OCI-LY3 (cell line): ENCODE measurements at regions not wholly inside any gene's neighbourhood (a gene's known extent, or its start where the extent isn't known, plus 50 kb on each side); places are given as distances from the start of the nearest gene placed in this dataset.
"Not testable (repeated sequence)": the region's sequence is repeated elsewhere in the genome, so short reads cannot be mapped to it uniquely, and the experiment has no call there.

Source experiments
- H2AFZ ChIP-seq: fragments of 200-600, 300-600 bp; shearing (Covaris generic); 2 replicates; pipeline ENCODE4 v1.6.0; 2014; ENCODE audit warnings: antibody characterized with exemption, low read depth, low read length
- H3K27ac ChIP-seq: fragments of 200-600, 300-600 bp; sonication (generic); 2 replicates; pipeline ENCODE4 v1.5.1; 2014; ENCODE audit warnings: mild to moderate bottlenecking, low read length, moderate library complexity, mixed read lengths
- H3K27me3 ChIP-seq: fragments of 200-600, 300-600 bp; sonication (generic); 2 replicates; pipeline ENCODE4 v1.6.1; 2014; ENCODE audit warnings: low read depth, low read length, mixed read lengths
- H3K36me3 ChIP-seq: fragments of 200-600, 300-600 bp; sonication (generic); replicated peaks from 2 replicates; pipeline ENCODE3; 2014; ENCODE audit warnings: low read depth, low read length, mixed read lengths
- H3K4me1 ChIP-seq: fragments of 300-600, 200-600 bp; sonication (generic); 2 replicates; pipeline ENCODE4 v1.6.1; 2014; ENCODE audit warnings: low read length, mixed read lengths
- H3K4me2 ChIP-seq: fragments of 200-600, 300-600 bp; sonication (generic); 2 replicates; pipeline ENCODE4 v1.6.1; 2014; ENCODE audit warnings: low read length, mixed read lengths
- H3K4me3 ChIP-seq: fragments of 300-600, 200-600 bp; sonication (generic); 2 replicates; pipeline ENCODE4 v1.5.1; 2014; ENCODE audit warnings: antibody characterized with exemption, mild to moderate bottlenecking, low read length, moderate library complexity
- H3K79me2 ChIP-seq: fragments of 300-600, 200-600 bp; shearing (Covaris generic); 2 replicates; pipeline ENCODE4 v1.6.1; 2014; ENCODE audit warnings: mild to moderate bottlenecking, low read length, mixed read lengths
- H3K9ac ChIP-seq: fragments of 300-600, 200-600 bp; shearing (Covaris generic); 2 replicates; pipeline ENCODE4 v1.6.0; 2014; ENCODE audit warnings: mild to moderate bottlenecking, low read length, moderate library complexity
- H3K9me3 ChIP-seq: fragments of 200-600, 300-600 bp; shearing (Covaris generic); 2 replicates; pipeline ENCODE4 v1.6.1; 2014; ENCODE audit warnings: low read length, mixed read lengths; ENCODE audit not compliant: insufficient read depth
- H4K20me1 ChIP-seq: fragments of 200-600, 300-600 bp; sonication (generic); 2 replicates; pipeline ENCODE4 v1.6.1; 2016; ENCODE audit warnings: low read length, mixed read lengths; ENCODE audit not compliant: insufficient read depth
- EZH2phosphoT487 ChIP-seq: fragments of 200-600 bp; shearing (Covaris generic); IDR thresholded peaks from 2 replicates; pipeline ENCODE4 v1.6.1; 2018; ENCODE audit warnings: antibody characterized with exemption, mixed run types, low read depth
- TF ChIP-seq, protein P1 (sequence below): fragments of 200-600, 300-600 bp; sonication (generic); IDR thresholded peaks from 2 replicates; pipeline ENCODE4 v1.5.1; 2014; ENCODE audit warnings: antibody characterized with exemption, low read length, low read depth

DNA sequence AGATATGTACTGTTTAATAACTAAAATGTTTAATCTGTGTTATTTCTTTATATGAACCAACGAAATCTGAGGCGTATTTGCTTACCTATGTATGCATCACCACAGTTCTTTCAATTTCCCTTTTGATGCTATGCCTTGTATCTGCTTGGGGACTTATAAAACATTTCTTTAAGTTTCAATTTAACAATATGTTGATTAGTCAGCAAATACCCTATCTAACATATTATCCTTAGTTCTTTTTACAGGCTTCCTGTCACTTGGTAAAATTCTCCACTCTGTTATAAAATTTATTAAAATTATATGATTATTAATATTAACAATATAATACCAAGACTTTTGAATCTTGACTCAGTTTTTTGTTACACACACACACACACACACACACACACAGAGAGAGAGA, 174.3 kb downstream of the CPS1 start:
- H3K4me3 ChIP-seq, result no peak overlapping the region
- H4K20me1 ChIP-seq, result no peaks in the 10 kb centered on the region
- H3K36me3 ChIP-seq, result no peaks in the 10 kb centered on the region
- no peak overlapping the region for H3K27ac ChIP-seq
- H3K9me3 ChIP-seq, result no peaks in the 10 kb centered on the region
- no peaks in the 10 kb centered on the region for H3K4me1 ChIP-seq
- H2AFZ ChIP-seq, result no peak overlapping the region
- H3K4me2 ChIP-seq, result no peak overlapping the region
- H3K27me3 ChIP-seq, result no peaks in the 10 kb centered on the region
- H3K9ac ChIP-seq, result no peak overlapping the region
- TF ChIP-seq, protein P1, sequence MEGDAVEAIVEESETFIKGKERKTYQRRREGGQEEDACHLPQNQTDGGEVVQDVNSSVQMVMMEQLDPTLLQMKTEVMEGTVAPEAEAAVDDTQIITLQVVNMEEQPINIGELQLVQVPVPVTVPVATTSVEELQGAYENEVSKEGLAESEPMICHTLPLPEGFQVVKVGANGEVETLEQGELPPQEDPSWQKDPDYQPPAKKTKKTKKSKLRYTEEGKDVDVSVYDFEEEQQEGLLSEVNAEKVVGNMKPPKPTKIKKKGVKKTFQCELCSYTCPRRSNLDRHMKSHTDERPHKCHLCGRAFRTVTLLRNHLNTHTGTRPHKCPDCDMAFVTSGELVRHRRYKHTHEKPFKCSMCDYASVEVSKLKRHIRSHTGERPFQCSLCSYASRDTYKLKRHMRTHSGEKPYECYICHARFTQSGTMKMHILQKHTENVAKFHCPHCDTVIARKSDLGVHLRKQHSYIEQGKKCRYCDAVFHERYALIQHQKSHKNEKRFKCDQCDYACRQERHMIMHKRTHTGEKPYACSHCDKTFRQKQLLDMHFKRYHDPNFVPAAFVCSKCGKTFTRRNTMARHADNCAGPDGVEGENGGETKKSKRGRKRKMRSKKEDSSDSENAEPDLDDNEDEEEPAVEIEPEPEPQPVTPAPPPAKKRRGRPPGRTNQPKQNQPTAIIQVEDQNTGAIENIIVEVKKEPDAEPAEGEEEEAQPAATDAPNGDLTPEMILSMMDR, result no peak
- no peak for TF ChIP-seq EZH2phosphoT487
- no peaks in the 10 kb centered on the region for H3K79me2 ChIP-seq

DNA sequence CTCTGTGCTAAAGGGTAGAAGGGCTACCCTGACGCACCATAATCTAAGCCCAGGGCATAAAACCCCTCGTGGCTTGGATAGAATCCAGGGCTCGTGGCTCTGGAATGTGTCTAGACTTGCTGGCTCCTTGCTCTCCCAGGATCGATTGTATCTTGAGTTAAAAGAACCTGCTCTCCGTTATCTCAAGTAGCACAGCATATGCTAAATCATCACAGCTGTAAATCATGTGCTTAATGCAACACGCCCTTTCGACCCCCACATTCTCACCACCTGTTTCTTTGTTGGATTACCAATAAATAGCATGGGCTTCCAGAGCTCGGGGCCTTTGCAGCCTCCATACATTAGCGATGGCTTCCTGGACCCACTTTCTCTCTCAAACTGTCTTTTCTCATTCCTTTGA, 190.4 kb downstream of the CPS1 start:
- H3K79me2 ChIP-seq, H3K27me3 ChIP-seq, H2AFZ ChIP-seq, H3K9ac ChIP-seq, H3K4me3 ChIP-seq, H3K4me2 ChIP-seq, H3K27ac ChIP-seq, H3K36me3 ChIP-seq, H3K9me3 ChIP-seq, H3K4me1 ChIP-seq, H4K20me1 ChIP-seq: not testable (repeated sequence)

DNA sequence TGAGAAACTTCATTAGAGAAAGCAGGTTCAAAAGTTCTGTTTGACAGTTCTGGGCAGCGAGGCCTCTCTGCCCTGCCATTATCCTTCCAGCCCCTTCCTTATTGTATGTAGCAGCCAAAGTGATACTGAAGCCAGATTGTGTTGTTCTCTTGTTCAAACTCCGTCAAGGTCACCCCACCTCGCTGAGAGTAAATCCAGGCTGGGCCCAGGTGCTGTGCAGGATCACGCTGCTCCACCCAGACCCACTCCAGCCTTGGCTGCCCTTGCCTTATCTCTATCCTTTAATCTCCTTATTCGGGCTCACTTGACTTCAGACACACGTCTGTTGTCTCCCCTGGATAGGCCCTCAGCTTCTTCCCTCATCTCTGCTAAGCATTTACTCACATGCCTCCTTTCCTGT, 196.1 kb downstream of the CPS1 start:
- Histone ChIP-seq H3K36me3 (no peaks in the 10 kb centered on the region), H4K20me1 (no peaks in the 10 kb centered on the region), H3K9ac (no peak overlapping the region), H2AFZ (peak overlapping the region; percentile 22; the same call in 1 of the 2 replicates), H3K79me2 (no peaks in the 10 kb centered on the region), H3K4me1 (no peaks in the 10 kb centered on the region), H3K9me3 (no peaks in the 10 kb centered on the region), H3K4me3 (no peak overlapping the region), H3K4me2 (no peak overlapping the region), H3K27me3 (no peaks in the 10 kb centered on the region), H3K27ac (no peak overlapping the region)
- TF ChIP-seq, protein P1, result no peak
- TF ChIP-seq EZH2phosphoT487, result no peak

DNA sequence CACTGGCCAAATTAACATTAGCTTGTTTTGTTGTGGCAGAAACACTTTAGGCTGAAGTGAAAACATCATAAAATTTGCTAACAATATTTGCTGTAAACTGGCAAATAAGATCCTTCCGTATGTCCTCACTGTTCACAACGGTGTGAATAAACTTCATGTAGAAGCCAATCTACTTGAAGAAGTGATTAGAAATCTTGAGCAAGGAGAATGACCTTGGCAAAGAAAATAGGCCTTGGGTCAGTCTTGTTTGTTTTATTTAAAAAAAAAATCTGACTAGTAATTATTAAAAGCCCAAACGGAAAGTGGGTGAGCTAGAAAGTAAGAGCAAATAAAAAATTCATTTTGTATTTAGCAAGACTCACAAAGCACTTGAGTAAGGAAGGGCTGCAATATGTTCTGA, 197.0 kb downstream of the CPS1 start:
- TF ChIP-seq EZH2phosphoT487, result no peak
- TF ChIP-seq, protein P1, result no peak
- H3K27me3 ChIP-seq, result no peaks in the 10 kb centered on the region
- no peaks in the 10 kb centered on the region for H3K36me3 ChIP-seq
- no peak overlapping the region for H3K4me2 ChIP-seq
- H3K4me3 ChIP-seq, result no peak overlapping the region
- H2AFZ ChIP-seq, result no peak overlapping the region
- no peaks in the 10 kb centered on the region for H3K9me3 ChIP-seq
- H3K79me2 ChIP-seq, result no peaks in the 10 kb centered on the region
- H3K9ac ChIP-seq, result no peak overlapping the region
- no peaks in the 10 kb centered on the region for H3K4me1 ChIP-seq
- H3K27ac ChIP-seq, result no peak overlapping the region
- no peaks in the 10 kb centered on the region for H4K20me1 ChIP-seq

DNA sequence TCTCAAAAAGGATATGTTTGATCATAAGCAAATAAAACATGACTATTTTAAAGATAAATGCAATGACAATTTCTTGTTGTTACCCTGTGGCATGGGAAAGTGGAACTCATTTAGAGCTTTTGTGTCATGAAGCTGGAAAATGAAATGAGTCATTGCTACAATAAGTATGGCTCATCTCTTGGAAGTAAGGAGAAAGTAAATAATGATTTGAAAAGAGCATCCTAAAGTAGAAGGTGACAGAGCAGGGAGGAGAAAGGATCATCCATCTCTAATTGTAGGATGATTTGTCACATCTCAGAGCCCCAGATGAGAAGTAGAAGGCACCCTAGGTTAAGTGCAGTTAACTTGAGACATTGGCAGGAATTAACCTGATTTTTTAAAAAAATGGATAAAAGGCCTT, 200.5 kb downstream of the CPS1 start:
- Histone ChIP-seq H3K27ac (no peak overlapping the region), H3K9me3 (no peaks in the 10 kb centered on the region), H3K36me3 (no peaks in the 10 kb centered on the region), H3K79me2 (no peaks in the 10 kb centered on the region), H3K4me2 (no peak overlapping the region), H4K20me1 (no peaks in the 10 kb centered on the region), H3K27me3 (no peaks in the 10 kb centered on the region), H2AFZ (no peak overlapping the region), H3K4me3 (no peak overlapping the region), H3K9ac (no peak overlapping the region), H3K4me1 (no peaks in the 10 kb centered on the region)
- no peak for TF ChIP-seq EZH2phosphoT487
- TF ChIP-seq, protein P1, result no peak
